ENCODE measurements at regions not wholly inside any gene's neighbourhood (a gene's known extent, or its start where the extent isn't known, plus 50 kb on each side); places are given as distances from the start of the nearest gene placed in this dataset.

- H3K4me3 ChIP-seq (ENCODE audit: low read depth, low read length) = no peak overlapping the region
- no peak for TF ChIP-seq CTCF (IDR thresholded peaks at IDR 0.05; ENCODE audit: insufficient read depth, low read depth, low read length)
- DNase-seq (ENCODE audit: low read depth) = peak; percentile 93
Measured at GRCh38 chr3:159897331-159898075, 91.1 kb upstream of the IL12A start.

- H3K4me3 ChIP-seq (ENCODE audit: low read depth, low read length) = no peak overlapping the region
- DNase-seq (ENCODE audit: low read depth) = peak; percentile 65
- TF ChIP-seq CTCF (IDR thresholded peaks at IDR 0.05; ENCODE audit: insufficient read depth, low read depth, low read length) = no peak
Measured at GRCh38 chr3:159898147-159898546, 90.5 kb upstream of the IL12A start.

- no peak for TF ChIP-seq CTCF (IDR thresholded peaks at IDR 0.05; ENCODE audit: insufficient read depth, low read depth, low read length)
- no peak overlapping the region for H3K4me3 ChIP-seq (ENCODE audit: low read depth, low read length)
- DNase-seq (ENCODE audit: low read depth) = peak; percentile 60
Measured at GRCh38 chr3:159899166-159899565, 89.5 kb upstream of the IL12A start.

GRCh38 chr3:159902546-159903314 lies 85.9 kb upstream of the IL12A start:
- TF ChIP-seq CTCF (IDR thresholded peaks at IDR 0.05; ENCODE audit: insufficient read depth, low read depth, low read length) = no peak
- H3K4me3 ChIP-seq (ENCODE audit: low read depth, low read length) = no peak overlapping the region
- no peak for DNase-seq (ENCODE audit: low read depth)

GRCh38 chr3:159904455-159904854 lies 84.2 kb upstream of the IL12A start:
- DNase-seq (ENCODE audit: low read depth) = no peak
- no peak overlapping the region for H3K4me3 ChIP-seq (ENCODE audit: low read depth, low read length)
- TF ChIP-seq CTCF (IDR thresholded peaks at IDR 0.05; ENCODE audit: insufficient read depth, low read depth, low read length) = no peak

GRCh38 chr3:159904911-159905310 lies 83.7 kb upstream of the IL12A start:
- DNase-seq (ENCODE audit: low read depth) = no peak
- TF ChIP-seq CTCF (IDR thresholded peaks at IDR 0.05; ENCODE audit: insufficient read depth, low read depth, low read length) = no peak
- no peak overlapping the region for H3K4me3 ChIP-seq (ENCODE audit: low read depth, low read length)
